Mesenchymal stem cell (in vitro differentiated cells and primary cell): ENCODE measurements at regions not wholly inside any gene's neighbourhood (a gene's known extent, or its start where the extent isn't known, plus 50 kb on each side); places are given as distances from the start of the nearest gene placed in this dataset.
"Not testable (repeated sequence)": the region's sequence is repeated elsewhere in the genome, so short reads cannot be mapped to it uniquely, and the experiment has no call there.

Experiments
- DNase-seq: peaks from one replicate; pipeline ENCODE4 v3.0.0-alpha.2; 2013
- H2AFZ ChIP-seq: one replicate; pipeline ENCODE4 v1.6.1; 2013; ENCODE audit warnings: low read depth, mild to moderate bottlenecking, control low read depth, inconsistent platforms, low read length, moderate library complexity
- H2AK5ac ChIP-seq: 2 replicates; pipeline ENCODE4 v1.6.1; 2013; ENCODE audit warnings: low read length, moderate library complexity, mild to moderate bottlenecking, inconsistent platforms; ENCODE audit not compliant: severe bottlenecking
- H2BK120ac ChIP-seq: one replicate; pipeline ENCODE4 v1.6.1; 2013; ENCODE audit warnings: low read depth, mild to moderate bottlenecking, inconsistent platforms, low read length, moderate library complexity
- H2BK12ac ChIP-seq, 2 experiments: one replicate each; pipeline ENCODE4 v1.6.1; 2013; ENCODE audit warnings: inconsistent platforms in 2 of 2, low read length in 2 of 2, mild to moderate bottlenecking in 2 of 2, moderate library complexity in 2 of 2, control low read depth in 1 of 2
- H2BK15ac ChIP-seq: one replicate; pipeline ENCODE4 v1.6.1; 2013; ENCODE audit warnings: mild to moderate bottlenecking, low read depth, inconsistent platforms; ENCODE audit not compliant: poor library complexity, severe bottlenecking
- H2BK5ac ChIP-seq: 2 replicates; pipeline ENCODE4 v1.6.1; 2013; ENCODE audit warnings: low read depth, mild to moderate bottlenecking, low read length, control low read depth, inconsistent platforms; ENCODE audit not compliant: poor library complexity, severe bottlenecking
- H3K14ac ChIP-seq, 2 experiments: one replicate each; pipeline ENCODE4 v1.6.1; 2013; ENCODE audit warnings: inconsistent platforms in 2 of 2, low read length in 2 of 2, control low read depth in 1 of 2, mild to moderate bottlenecking in 1 of 2, moderate library complexity in 1 of 2
- H3K18ac ChIP-seq, 2 experiments: one replicate each; pipeline ENCODE4 v1.6.1; 2013; ENCODE audit warnings: inconsistent platforms in 2 of 2, low read length in 2 of 2, control low read depth in 1 of 2, low read depth in 1 of 2, mild to moderate bottlenecking in 1 of 2
- H3K23ac ChIP-seq, 2 experiments: one replicate each; pipeline ENCODE4 v1.6.1; 2013; ENCODE audit warnings: inconsistent platforms in 2 of 2, low read length in 2 of 2, mild to moderate bottlenecking in 2 of 2, moderate library complexity in 2 of 2, control low read depth in 1 of 2
- H3K27ac ChIP-seq: 2 replicates; pipeline ENCODE4 v1.5.1; 2013; ENCODE audit warnings: mild to moderate bottlenecking, moderate library complexity, low read length, control low read depth, inconsistent platforms; ENCODE audit not compliant: poor library complexity, severe bottlenecking
- H3K27me3 ChIP-seq, 2 experiments: 2 replicates each; pipeline versions ENCODE4 v1.6.1 to v1.7.0; 2013; ENCODE audit warnings: low read length in 2 of 2, mild to moderate bottlenecking in 2 of 2, moderate library complexity in 2 of 2, control low read depth in 1 of 2, inconsistent platforms in 1 of 2; ENCODE audit not compliant: control insufficient read depth in 1 of 2, insufficient read depth in 1 of 2
- H3K36me3 ChIP-seq, 2 experiments: 2 replicates each; pipeline versions ENCODE4 v1.6.1 to v1.7.0; 2013; ENCODE audit warnings: low read length in 2 of 2, control low read depth in 1 of 2, inconsistent platforms in 1 of 2, low read depth in 1 of 2, mild to moderate bottlenecking in 1 of 2; ENCODE audit not compliant: insufficient read depth in 2 of 2, control insufficient read depth in 1 of 2
- H3K4ac ChIP-seq, 2 experiments: one replicate each; pipeline ENCODE4 v1.6.1; 2013; ENCODE audit warnings: inconsistent platforms in 2 of 2, low read length in 2 of 2, mild to moderate bottlenecking in 2 of 2, moderate library complexity in 2 of 2, control low read depth in 1 of 2, low read depth in 1 of 2
- H3K4me1 ChIP-seq: 2 replicates; pipeline ENCODE4 v1.6.1; 2013; ENCODE audit warnings: low read depth, low read length, control low read depth; ENCODE audit not compliant: control insufficient read depth, insufficient read depth
- H3K4me2 ChIP-seq: 2 replicates; pipeline ENCODE4 v1.6.1; 2013; ENCODE audit warnings: low read length, mild to moderate bottlenecking, inconsistent platforms; ENCODE audit not compliant: poor library complexity, severe bottlenecking
- H3K4me3 ChIP-seq, 2 experiments: 2 replicates each; pipeline versions ENCODE4 v1.5.1 to v1.7.0; 2013; ENCODE audit warnings: low read length in 2 of 2, mild to moderate bottlenecking in 2 of 2, control low read depth in 1 of 2, low read depth in 1 of 2; ENCODE audit not compliant: insufficient read depth in 1 of 2
- H3K79me1 ChIP-seq: replicated peaks from 2 replicates; pipeline ENCODE4 v1.6.1; 2013; ENCODE audit warnings: mild to moderate bottlenecking, control low read depth, low read length, inconsistent platforms; ENCODE audit not compliant: poor library complexity, severe bottlenecking
- H3K9ac ChIP-seq: 2 replicates; pipeline ENCODE4 v1.7.0; 2013; ENCODE audit warnings: mild to moderate bottlenecking, low read length, moderate library complexity
- H3K9me3 ChIP-seq: 2 replicates; pipeline ENCODE4 v1.7.0; 2013; ENCODE audit warnings: mild to moderate bottlenecking, low read length; ENCODE audit not compliant: control insufficient read depth
- H4K8ac ChIP-seq: one replicate; pipeline ENCODE4 v1.6.1; 2013; ENCODE audit warnings: inconsistent platforms, mild to moderate bottlenecking, low read length, moderate library complexity
- H4K91ac ChIP-seq: one replicate; pipeline ENCODE4 v1.6.1; 2013; ENCODE audit warnings: mild to moderate bottlenecking, low read length, inconsistent platforms
- WGBS: methylation state at CpG from one replicate; pipeline ENCODE4 v1.1.7; 2013; ENCODE audit warnings: mixed read lengths; 5-methylcytosine and 5-hydroxymethylcytosine counted together

GRCh38 chr13:22952018-22952417, 228.8 kb upstream of the SGCG start:
- not testable (repeated sequence) for H2BK5ac ChIP-seq, H3K79me1 ChIP-seq, H3K9ac ChIP-seq, H2BK15ac ChIP-seq, H3K4me3 ChIP-seq, H3K23ac ChIP-seq, H4K8ac ChIP-seq, H3K4ac ChIP-seq, H3K27me3 ChIP-seq, H3K27ac ChIP-seq, H3K36me3 ChIP-seq, H3K14ac ChIP-seq, DNase-seq, H2BK120ac ChIP-seq, H3K4me2 ChIP-seq, H2AK5ac ChIP-seq, H4K91ac ChIP-seq, H2AFZ ChIP-seq, H3K4me1 ChIP-seq, H3K18ac ChIP-seq, H2BK12ac ChIP-seq
- peaks cover 14% of the 10 kb centered on the region for H3K9me3 ChIP-seq

GRCh38 chr13:22955147-22955546, 225.6 kb upstream of the SGCG start:
- H4K8ac ChIP-seq, H2BK15ac ChIP-seq, H3K27me3 ChIP-seq, H3K18ac ChIP-seq, H2AK5ac ChIP-seq, H2AFZ ChIP-seq, H4K91ac ChIP-seq, H2BK12ac ChIP-seq, H3K14ac ChIP-seq, H3K4me1 ChIP-seq, H3K4me2 ChIP-seq, H3K27ac ChIP-seq, H3K79me1 ChIP-seq, DNase-seq, H3K23ac ChIP-seq, H2BK5ac ChIP-seq, H2BK120ac ChIP-seq, H3K4ac ChIP-seq, H3K9ac ChIP-seq, H3K4me3 ChIP-seq, H3K36me3 ChIP-seq: not testable (repeated sequence)
- peaks cover 13% of the 10 kb centered on the region for H3K9me3 ChIP-seq
- no CpG with 5 or more reads among the region's 2 CpGs for WGBS

GRCh38 chr13:22956456-22957115, 224.2 kb upstream of the SGCG start:
- H3K79me1 ChIP-seq, H2AFZ ChIP-seq, H4K91ac ChIP-seq, H4K8ac ChIP-seq, H2BK120ac ChIP-seq, H3K9ac ChIP-seq, H3K9me3 ChIP-seq, H2BK15ac ChIP-seq, H2AK5ac ChIP-seq, H2BK5ac ChIP-seq, H3K27me3 ChIP-seq, H3K18ac ChIP-seq, H3K27ac ChIP-seq, H3K23ac ChIP-seq, H3K4ac ChIP-seq, H3K4me1 ChIP-seq, H3K36me3 ChIP-seq, DNase-seq, H3K4me2 ChIP-seq, H3K14ac ChIP-seq, H2BK12ac ChIP-seq: not testable (repeated sequence)
- H3K4me3 ChIP-seq = peak overlapping the region in 1 of 2 experiments; percentile 54
- WGBS = 82% methylated on average over 8 of the region's 9 CpGs

- H3K4me1 ChIP-seq, H3K23ac ChIP-seq, H3K79me1 ChIP-seq, H3K27me3 ChIP-seq, H2BK120ac ChIP-seq, H3K18ac ChIP-seq, H3K27ac ChIP-seq, H3K14ac ChIP-seq, H4K8ac ChIP-seq, H2BK5ac ChIP-seq, DNase-seq, H3K4me2 ChIP-seq, H3K9me3 ChIP-seq, H2AK5ac ChIP-seq, H2BK12ac ChIP-seq, H3K4me3 ChIP-seq, H4K91ac ChIP-seq, H2BK15ac ChIP-seq, H3K36me3 ChIP-seq, H3K4ac ChIP-seq, H3K9ac ChIP-seq, H2AFZ ChIP-seq: not testable (repeated sequence)
- 86% methylated on average over 13 of the region's 14 CpGs for WGBS
Measured at GRCh38 chr13:22959859-22960258, 220.9 kb upstream of the SGCG start.
